Nephron progenitor cell (in vitro differentiated cells): ENCODE measurements at regions not wholly inside any gene's neighbourhood (a gene's known extent, or its start where the extent isn't known, plus 50 kb on each side); places are given as distances from the start of the nearest gene placed in this dataset.

Experiments
- DNase-seq: peaks from one replicate; pipeline ENCODE4 v3.0.0; 2021
- H3K27ac Mint-ChIP-seq: 2 replicates; pipeline ENCODE4 v1.8.0; 2021; ENCODE audit warnings: mild to moderate bottlenecking, moderate library complexity, mixed read lengths
- H3K27me3 Mint-ChIP-seq: 2 replicates; pipeline ENCODE4 v1.8.0; 2021; ENCODE audit warnings: mild to moderate bottlenecking, low read depth, mixed read lengths; ENCODE audit not compliant: poor library complexity
- H3K36me3 Mint-ChIP-seq: 2 replicates; pipeline ENCODE4 v1.8.0; 2021; ENCODE audit warnings: low read depth, mixed read lengths
- H3K4me1 Mint-ChIP-seq: 2 replicates; pipeline ENCODE4 v1.8.0; 2021; ENCODE audit warnings: mixed read lengths
- H3K4me3 Mint-ChIP-seq: 2 replicates; pipeline ENCODE4 v1.8.0; 2021; ENCODE audit warnings: mild to moderate bottlenecking, moderate library complexity, mixed read lengths
- H3K9me3 Mint-ChIP-seq: 2 replicates; pipeline ENCODE4 v1.8.0; 2021; ENCODE audit warnings: mild to moderate bottlenecking, moderate library complexity, mixed read lengths
- CTCF ChIP-seq: fragments of 200-600 bp; sonication (generic); IDR thresholded peaks from 2 replicates; pipeline ENCODE4 v1.5.0; 2021; ENCODE audit warnings: antibody characterized with exemption

GRCh38 chr7:156251861-156252260, 388.7 kb upstream of the RNF32 start:
- Mint-ChIP-seq H3K36me3 (no peaks in the 10 kb centered on the region), H3K9me3 (no peaks in the 10 kb centered on the region)
- no peak for TF ChIP-seq CTCF

GRCh38 chr7:156240532-156240931, 400.0 kb upstream of the RNF32 start:
- H3K27me3 Mint-ChIP-seq: no peaks in the 10 kb centered on the region
- no peaks in the 10 kb centered on the region for H3K36me3 Mint-ChIP-seq
- no peak overlapping the region for H3K27ac Mint-ChIP-seq
- TF ChIP-seq CTCF: no peak
- no peak overlapping the region for H3K4me3 Mint-ChIP-seq
- H3K4me1 Mint-ChIP-seq: peaks cover 5% of the 10 kb centered on the region
- peaks cover 25% of the 10 kb centered on the region for H3K9me3 Mint-ChIP-seq
- DNase-seq: no peak

More at GRCh38 chr7:156251861-156252260, 388.7 kb upstream of the RNF32 start:
- Mint-ChIP-seq H3K4me3 (no peak overlapping the region), H3K27me3 (peaks cover 8% of the 10 kb centered on the region), H3K4me1 (no peaks in the 10 kb centered on the region), H3K27ac (no peak overlapping the region)
- DNase-seq: no peak

GRCh38 chr7:156238366-156239133, 402.0 kb upstream of the RNF32 start:
- DNase-seq: no peak
- no peak overlapping the region for H3K4me3 Mint-ChIP-seq
- TF ChIP-seq CTCF: no peak
- no peak overlapping the region for H3K27ac Mint-ChIP-seq
- H3K36me3 Mint-ChIP-seq: no peaks in the 10 kb centered on the region
- no peaks in the 10 kb centered on the region for H3K27me3 Mint-ChIP-seq
- peaks cover 6% of the 10 kb centered on the region for H3K4me1 Mint-ChIP-seq
- peaks cover 22% of the 10 kb centered on the region for H3K9me3 Mint-ChIP-seq

- Mint-ChIP-seq H3K27ac (no peak overlapping the region), H3K9me3 (peaks cover 13% of the 10 kb centered on the region), H3K4me3 (no peak overlapping the region), H3K36me3 (no peaks in the 10 kb centered on the region), H3K27me3 (no peaks in the 10 kb centered on the region), H3K4me1 (peaks cover 6% of the 10 kb centered on the region)
- no peak for DNase-seq
- no peak for TF ChIP-seq CTCF
Observed at GRCh38 chr7:156237614-156238013, 403.0 kb upstream of the RNF32 start.

GRCh38 chr7:156236936-156237599, 403.5 kb upstream of the RNF32 start:
- Mint-ChIP-seq H3K4me3 (no peak overlapping the region), H3K9me3 (peaks cover 8% of the 10 kb centered on the region), H3K4me1 (peaks cover 6% of the 10 kb centered on the region), H3K36me3 (no peaks in the 10 kb centered on the region), H3K27ac (no peak overlapping the region), H3K27me3 (no peaks in the 10 kb centered on the region)
- TF ChIP-seq CTCF: no peak
- no peak for DNase-seq
